ENCODE measurements at regions not wholly inside any gene's neighbourhood (a gene's known extent, or its start where the extent isn't known, plus 50 kb on each side); places are given as distances from the start of the nearest gene placed in this dataset.

DNA sequence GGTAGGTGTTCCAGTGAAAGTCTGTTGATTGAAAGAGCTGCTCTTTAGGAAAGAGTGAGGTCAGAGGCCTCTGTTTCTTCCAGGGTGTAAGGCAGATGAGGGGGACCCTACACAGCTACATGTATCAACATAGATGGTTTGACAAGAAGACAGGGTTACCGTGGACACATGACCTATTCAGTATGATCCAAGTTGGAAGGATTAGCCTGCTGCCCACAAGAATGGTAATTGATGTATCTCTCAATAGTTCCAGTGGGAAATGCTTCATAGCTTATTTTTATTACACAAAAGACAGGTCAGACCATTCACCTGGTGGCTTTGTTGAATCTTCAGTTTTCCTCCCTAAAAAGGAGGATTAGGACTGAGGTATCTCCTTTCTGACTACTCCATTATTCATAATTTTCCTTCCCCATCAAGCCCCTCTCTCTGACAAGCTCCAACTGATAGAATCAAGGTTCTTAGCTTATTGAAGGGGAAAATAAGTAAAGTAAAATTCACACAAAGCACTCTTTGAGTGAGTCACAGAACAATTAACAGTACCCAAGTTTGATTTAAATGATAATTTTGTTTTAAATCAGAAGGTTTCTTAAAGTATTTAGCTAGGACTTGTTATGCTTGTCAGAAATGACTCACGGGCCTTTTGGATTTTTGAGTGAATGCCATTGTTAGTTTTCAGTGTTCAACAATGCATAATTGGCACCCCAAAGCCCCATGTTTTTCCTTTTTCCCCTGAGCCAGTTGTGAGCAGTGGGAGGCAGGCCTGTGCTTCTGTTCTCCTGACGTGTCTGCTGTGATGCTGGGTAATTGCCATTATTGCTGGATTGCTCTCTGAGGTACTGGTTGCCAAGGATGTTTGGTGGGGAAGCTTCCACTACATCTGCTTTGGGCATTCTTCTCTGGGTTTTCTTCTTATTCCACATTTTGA, 373.2 kb downstream of the DDX10 start:
- H3K4me3 Mint-ChIP-seq, result no peak overlapping the region
- H3K27me3 Mint-ChIP-seq (ENCODE audit: low read depth), result peaks cover 4% of the 10 kb centered on the region
- no peaks in the 10 kb centered on the region for H3K9me3 Mint-ChIP-seq
- TF ChIP-seq, protein P1, sequence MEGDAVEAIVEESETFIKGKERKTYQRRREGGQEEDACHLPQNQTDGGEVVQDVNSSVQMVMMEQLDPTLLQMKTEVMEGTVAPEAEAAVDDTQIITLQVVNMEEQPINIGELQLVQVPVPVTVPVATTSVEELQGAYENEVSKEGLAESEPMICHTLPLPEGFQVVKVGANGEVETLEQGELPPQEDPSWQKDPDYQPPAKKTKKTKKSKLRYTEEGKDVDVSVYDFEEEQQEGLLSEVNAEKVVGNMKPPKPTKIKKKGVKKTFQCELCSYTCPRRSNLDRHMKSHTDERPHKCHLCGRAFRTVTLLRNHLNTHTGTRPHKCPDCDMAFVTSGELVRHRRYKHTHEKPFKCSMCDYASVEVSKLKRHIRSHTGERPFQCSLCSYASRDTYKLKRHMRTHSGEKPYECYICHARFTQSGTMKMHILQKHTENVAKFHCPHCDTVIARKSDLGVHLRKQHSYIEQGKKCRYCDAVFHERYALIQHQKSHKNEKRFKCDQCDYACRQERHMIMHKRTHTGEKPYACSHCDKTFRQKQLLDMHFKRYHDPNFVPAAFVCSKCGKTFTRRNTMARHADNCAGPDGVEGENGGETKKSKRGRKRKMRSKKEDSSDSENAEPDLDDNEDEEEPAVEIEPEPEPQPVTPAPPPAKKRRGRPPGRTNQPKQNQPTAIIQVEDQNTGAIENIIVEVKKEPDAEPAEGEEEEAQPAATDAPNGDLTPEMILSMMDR (IDR thresholded peaks at IDR 0.05; ENCODE audit: unreplicated experiment in 3 of 3), result no peak
- no peaks in the 10 kb centered on the region for H3K4me1 Mint-ChIP-seq
- H3K27ac Mint-ChIP-seq, result no peak overlapping the region
- H3K36me3 Mint-ChIP-seq (ENCODE audit: low read depth), result no peaks in the 10 kb centered on the region

DNA sequence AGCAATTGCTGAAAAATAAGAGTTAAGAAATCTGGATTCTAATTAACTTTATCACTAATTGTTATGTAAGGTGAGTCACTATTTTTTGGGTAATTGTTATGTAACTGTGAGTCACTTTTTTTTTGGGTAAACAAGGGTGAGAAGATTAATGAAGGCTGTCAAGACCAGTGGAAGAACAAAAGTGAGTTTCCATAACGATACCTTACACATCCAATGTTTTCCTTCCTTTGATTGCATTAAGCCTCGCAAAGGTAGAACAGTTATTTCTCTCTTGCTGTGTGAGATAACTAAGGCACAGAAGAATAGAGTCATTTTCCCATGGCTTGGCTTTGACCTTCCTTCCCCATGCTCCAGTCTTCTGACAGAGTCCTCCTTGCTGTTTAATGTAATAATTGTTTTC, 374.7 kb downstream of the DDX10 start:
- peaks cover 12% of the 10 kb centered on the region for H3K4me1 Mint-ChIP-seq
- H3K27ac Mint-ChIP-seq, result no peak overlapping the region
- H3K27me3 Mint-ChIP-seq (ENCODE audit: low read depth), result peaks cover 4% of the 10 kb centered on the region
- no peaks in the 10 kb centered on the region for H3K36me3 Mint-ChIP-seq (ENCODE audit: low read depth)
- H3K4me3 Mint-ChIP-seq, result no peak overlapping the region
- TF ChIP-seq, protein P1 (IDR thresholded peaks at IDR 0.05; ENCODE audit: unreplicated experiment in 3 of 3), result no peak
- no peaks in the 10 kb centered on the region for H3K9me3 Mint-ChIP-seq

DNA sequence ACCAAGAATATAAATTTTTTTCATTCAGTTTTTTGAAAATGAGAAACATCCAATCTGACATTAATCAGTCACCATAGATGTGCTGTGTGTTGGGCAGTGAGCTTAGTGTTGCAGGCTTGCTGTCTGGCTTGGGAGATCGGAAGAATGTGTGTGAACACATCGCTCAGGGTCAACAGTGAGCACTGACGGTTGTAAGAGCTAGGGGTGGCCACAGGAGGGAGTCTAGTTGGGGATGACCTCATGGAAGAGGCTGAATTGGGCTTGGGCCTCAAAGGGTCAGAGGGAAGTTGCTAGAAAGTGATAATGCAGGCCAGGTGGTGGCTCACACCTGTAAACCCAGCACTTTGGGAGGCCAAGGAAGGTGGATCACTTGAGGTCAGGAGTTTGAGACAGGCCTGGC, 375.4 kb downstream of the DDX10 start:
- no peaks in the 10 kb centered on the region for H3K36me3 Mint-ChIP-seq (ENCODE audit: low read depth)
- peaks cover 4% of the 10 kb centered on the region for H3K27me3 Mint-ChIP-seq (ENCODE audit: low read depth)
- H3K4me3 Mint-ChIP-seq, result no peak overlapping the region
- H3K9me3 Mint-ChIP-seq, result no peaks in the 10 kb centered on the region
- peaks cover 12% of the 10 kb centered on the region for H3K4me1 Mint-ChIP-seq
- TF ChIP-seq, protein P1 (IDR thresholded peaks at IDR 0.05; ENCODE audit: unreplicated experiment in 3 of 3), result no peak
- H3K27ac Mint-ChIP-seq, result no peak overlapping the region

DNA sequence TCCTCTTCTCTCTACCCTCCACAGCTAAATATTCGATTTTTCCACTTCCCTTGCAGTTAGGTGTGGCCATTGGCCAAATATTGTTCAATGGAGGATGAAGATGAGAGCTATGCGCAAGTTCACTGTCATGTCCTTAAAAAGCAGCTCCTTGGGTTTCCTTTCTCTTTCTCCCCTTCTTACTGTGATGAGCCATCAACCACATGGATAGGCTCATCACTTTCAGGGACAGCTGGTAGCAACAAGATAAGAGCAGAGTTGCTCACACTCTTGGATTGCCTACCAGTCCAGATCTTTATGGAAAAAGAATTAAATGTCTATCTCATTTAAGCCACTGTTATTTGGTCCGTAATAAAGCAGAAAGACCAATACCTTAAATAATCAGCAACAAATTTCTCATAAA, 377.0 kb downstream of the DDX10 start:
- TF ChIP-seq, protein P1 (IDR thresholded peaks at IDR 0.05; ENCODE audit: unreplicated experiment in 3 of 3), result no peak
- no peak overlapping the region for H3K27ac Mint-ChIP-seq
- peaks cover 12% of the 10 kb centered on the region for H3K4me1 Mint-ChIP-seq
- no peaks in the 10 kb centered on the region for H3K9me3 Mint-ChIP-seq
- H3K27me3 Mint-ChIP-seq (ENCODE audit: low read depth), result peaks cover 2% of the 10 kb centered on the region
- no peak overlapping the region for H3K4me3 Mint-ChIP-seq
- no peaks in the 10 kb centered on the region for H3K36me3 Mint-ChIP-seq (ENCODE audit: low read depth)

DNA sequence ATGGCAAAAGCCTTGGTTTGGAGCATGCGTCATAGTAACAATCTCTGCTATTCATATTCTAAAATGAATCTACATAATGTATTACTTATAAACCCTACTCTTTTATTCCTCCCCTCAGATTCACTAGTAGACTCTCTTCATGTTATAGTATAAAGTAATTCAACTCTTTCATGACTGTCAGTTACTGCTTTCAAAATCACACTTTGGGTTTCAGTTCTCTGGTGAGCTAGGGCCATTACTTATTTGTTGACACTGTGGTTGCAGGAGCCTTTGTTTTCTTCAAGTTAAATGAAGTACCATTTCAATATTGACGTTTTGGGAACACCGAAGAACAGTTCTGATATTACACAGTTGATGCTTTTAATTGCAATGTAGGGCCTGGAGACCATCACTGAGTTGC, 378.4 kb downstream of the DDX10 start:
- Mint-ChIP-seq H3K36me3 (ENCODE audit: low read depth) (no peaks in the 10 kb centered on the region), H3K9me3 (no peaks in the 10 kb centered on the region), H3K27ac (peak overlapping the region in 2 of 3 experiments; percentile 59 to 60), H3K4me3 (no peak overlapping the region), H3K4me1 (peaks cover 15% of the 10 kb centered on the region), H3K27me3 (ENCODE audit: low read depth) (no peaks in the 10 kb centered on the region)
- TF ChIP-seq, protein P1 (IDR thresholded peaks at IDR 0.05; ENCODE audit: unreplicated experiment in 3 of 3), result no peak

Data from nephron (organoid).